AG04450 (cell line): ENCODE measurements at regions not wholly inside any gene's neighbourhood (a gene's known extent, or its start where the extent isn't known, plus 50 kb on each side); places are given as distances from the start of the nearest gene placed in this dataset.

ENCODE experiments used
- CTCF ChIA-PET: fragments of 300-600, 350-600 bp; formaldehyde crosslinking; extraction: SDS; loops from one replicate; lab custom pipeline; 2022; ENCODE audit warnings: antibody characterized with exemption, inconsistent platforms; lab: Charles Lee
- POLR2A ChIA-PET: fragments of 350-600 bp; formaldehyde crosslinking; extraction: SDS; loops from one replicate; lab custom pipeline; 2021; ENCODE audit warnings: antibody characterized with exemption, inconsistent platforms; lab: Yijun Ruan, JAX
- DNase-seq: peaks from one replicate; pipeline ENCODE4 v3.0.0-alpha.2; 2011; ENCODE audit warnings: low read depth, low spot score
- H3K27ac ChIP-seq: one replicate; pipeline ENCODE4 v1.5.1; 2012; ENCODE audit warnings: low read depth, low read length, control low read depth
- H3K27me3 ChIP-seq: one replicate; pipeline ENCODE4 v1.6.0; 2012; ENCODE audit warnings: low read length; ENCODE audit not compliant: control insufficient read depth, insufficient read depth
- H3K4me3 ChIP-seq: 2 replicates; pipeline ENCODE4 v1.5.1; 2011; ENCODE audit warnings: mild to moderate bottlenecking, low read depth, low read length, control low read depth
- H3K9me3 ChIP-seq: 2 replicates; pipeline ENCODE4 v1.5.1; 2012; ENCODE audit warnings: low read length; ENCODE audit not compliant: control insufficient read depth, insufficient read depth
- TF ChIP-seq, protein P1 (sequence below): IDR thresholded peaks from 2 replicates; pipeline ENCODE4 v1.5.1; 2011; ENCODE audit warnings: low read depth, low read length, control low read depth, inconsistent platforms

DNA sequence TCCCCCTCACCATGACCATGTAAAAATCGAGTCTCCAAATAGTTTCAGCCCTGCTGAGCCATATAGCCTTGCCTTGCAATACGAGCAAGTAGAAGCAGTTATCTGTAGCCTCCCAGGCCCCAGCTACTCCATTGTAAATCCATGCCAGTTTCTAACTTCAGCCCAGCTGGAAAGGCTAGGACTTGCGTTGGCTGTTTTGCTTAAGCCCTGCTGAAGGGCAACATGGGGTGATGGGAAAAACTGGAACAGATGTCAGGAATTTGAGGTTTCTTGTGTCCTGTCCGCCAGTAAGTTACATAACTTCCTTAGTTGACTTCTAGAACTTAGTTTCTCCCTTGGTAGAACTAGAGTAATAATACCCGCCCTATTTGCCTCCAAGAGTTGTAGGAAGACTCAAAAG lies 216.0 kb upstream of the SERP2 start:
- no peak for DNase-seq
- H3K27me3 ChIP-seq: no peaks in the 10 kb centered on the region
- no peak overlapping the region for H3K27ac ChIP-seq
- ChIA-PET CTCF (interaction anchor here (0.7 kb wide), 1 partner anchor 1574 kb away, joined by 3 read pairs; no protein-coding TSS in a partner anchor), POLR2A (no interaction called here)
- TF ChIP-seq, protein P1, sequence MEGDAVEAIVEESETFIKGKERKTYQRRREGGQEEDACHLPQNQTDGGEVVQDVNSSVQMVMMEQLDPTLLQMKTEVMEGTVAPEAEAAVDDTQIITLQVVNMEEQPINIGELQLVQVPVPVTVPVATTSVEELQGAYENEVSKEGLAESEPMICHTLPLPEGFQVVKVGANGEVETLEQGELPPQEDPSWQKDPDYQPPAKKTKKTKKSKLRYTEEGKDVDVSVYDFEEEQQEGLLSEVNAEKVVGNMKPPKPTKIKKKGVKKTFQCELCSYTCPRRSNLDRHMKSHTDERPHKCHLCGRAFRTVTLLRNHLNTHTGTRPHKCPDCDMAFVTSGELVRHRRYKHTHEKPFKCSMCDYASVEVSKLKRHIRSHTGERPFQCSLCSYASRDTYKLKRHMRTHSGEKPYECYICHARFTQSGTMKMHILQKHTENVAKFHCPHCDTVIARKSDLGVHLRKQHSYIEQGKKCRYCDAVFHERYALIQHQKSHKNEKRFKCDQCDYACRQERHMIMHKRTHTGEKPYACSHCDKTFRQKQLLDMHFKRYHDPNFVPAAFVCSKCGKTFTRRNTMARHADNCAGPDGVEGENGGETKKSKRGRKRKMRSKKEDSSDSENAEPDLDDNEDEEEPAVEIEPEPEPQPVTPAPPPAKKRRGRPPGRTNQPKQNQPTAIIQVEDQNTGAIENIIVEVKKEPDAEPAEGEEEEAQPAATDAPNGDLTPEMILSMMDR: no peak
- no peak overlapping the region for H3K4me3 ChIP-seq
- no peaks in the 10 kb centered on the region; the same call in 1 of the 2 replicates for H3K9me3 ChIP-seq

DNA sequence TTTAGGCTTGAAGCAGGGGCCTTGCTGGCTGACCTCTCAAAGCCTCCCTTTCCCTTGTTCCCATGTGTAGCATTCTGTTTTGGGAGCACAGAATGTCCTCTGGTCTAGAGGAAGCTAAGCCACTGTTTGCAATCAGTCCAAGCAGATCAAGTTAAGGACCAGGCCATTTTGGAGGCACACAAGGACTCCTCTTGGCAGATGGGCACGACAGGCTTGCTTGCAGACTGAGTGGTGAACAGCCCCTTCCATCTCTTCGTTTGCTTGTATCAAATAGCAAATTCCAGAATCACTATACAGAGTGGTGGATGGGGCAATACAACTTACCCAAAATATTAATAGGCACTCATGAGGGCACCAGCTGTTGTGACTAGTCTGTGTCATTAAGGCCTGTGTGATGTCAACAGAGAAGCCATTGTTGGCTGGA lies 215.5 kb upstream of the SERP2 start:
- Histone ChIP-seq H3K9me3 (no peaks in the 10 kb centered on the region; the same call in 1 of the 2 replicates), H3K27me3 (no peaks in the 10 kb centered on the region), H3K4me3 (no peak overlapping the region), H3K27ac (no peak overlapping the region)
- TF ChIP-seq, protein P1: no peak
- CTCF ChIA-PET: no interaction called here
- no peak for DNase-seq
- POLR2A ChIA-PET: no interaction called here

DNA sequence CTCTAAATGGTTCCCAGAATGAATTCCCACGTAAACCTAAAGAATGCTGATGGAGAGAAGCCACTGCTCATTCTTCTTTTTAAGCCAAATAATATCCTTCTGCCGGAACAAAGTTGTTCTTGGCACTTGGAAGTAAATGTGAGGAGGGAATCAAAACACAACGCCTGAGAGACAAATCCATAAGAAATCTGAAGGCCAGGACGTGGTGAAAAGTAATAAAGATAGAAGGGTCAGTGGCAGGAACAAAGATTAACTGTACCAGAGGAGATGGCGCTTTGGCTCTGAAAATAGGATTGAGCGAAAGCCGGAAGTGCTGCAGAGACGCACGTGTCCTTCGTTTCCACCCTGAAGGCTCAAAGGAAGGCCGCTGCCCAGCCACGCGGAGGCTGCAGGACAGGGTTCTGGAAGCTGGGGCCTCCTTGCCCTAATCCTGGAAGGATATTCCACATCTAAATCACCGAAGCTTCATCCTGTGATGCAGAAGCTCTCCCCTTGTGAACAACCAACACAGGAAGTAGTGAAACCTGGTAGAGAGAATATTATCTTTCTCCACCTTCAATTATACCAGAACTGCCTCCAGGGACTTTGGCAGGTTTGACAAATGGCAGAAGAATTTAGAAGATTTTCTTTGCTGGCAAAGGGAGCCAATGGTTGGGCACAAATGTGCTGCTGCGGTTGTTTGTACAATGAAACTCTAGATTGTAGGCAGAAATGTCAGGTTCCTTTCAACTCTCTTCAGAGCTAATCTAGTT lies 214.6 kb upstream of the SERP2 start:
- no peaks in the 10 kb centered on the region; the same call in 1 of the 2 replicates for H3K9me3 ChIP-seq
- TF ChIP-seq, protein P1: no peak
- no peak overlapping the region for H3K4me3 ChIP-seq
- CTCF ChIA-PET: no interaction called here
- H3K27ac ChIP-seq: no peak overlapping the region
- POLR2A ChIA-PET: no interaction called here
- no peak for DNase-seq
- H3K27me3 ChIP-seq: no peaks in the 10 kb centered on the region

GRCh38 chr13:44159633-44160279 lies 213.9 kb upstream of the SERP2 start:
- Histone ChIP-seq H3K27ac (no peak overlapping the region), H3K27me3 (no peaks in the 10 kb centered on the region), H3K4me3 (no peak overlapping the region), H3K9me3 (no peaks in the 10 kb centered on the region; the same call in 1 of the 2 replicates)
- TF ChIP-seq, protein P1: no peak
- ChIA-PET POLR2A (no interaction called here), CTCF (interaction anchor here (1.3 kb wide), 1 partner anchor 14 kb away, joined by 3 read pairs; no protein-coding TSS in a partner anchor)
- no peak for DNase-seq
